ENCODE measurements at regions not wholly inside any gene's neighbourhood (a gene's known extent, or its start where the extent isn't known, plus 50 kb on each side); places are given as distances from the start of the nearest gene placed in this dataset.

GRCh38 chr15:58235961-58236360, 97.8 kb downstream of the AQP9 start:
- H3K4me1 ChIP-seq = no peaks in the 10 kb centered on the region
- H3K4me3 ChIP-seq = no peak overlapping the region
- 93 to 95% methylated on average over 3 of the region's 3 CpGs for WGBS, 2 donors
- no peak overlapping the region for H3K27ac ChIP-seq
- H3K36me3 ChIP-seq = no peaks in the 10 kb centered on the region
- no peak for DNase-seq (ENCODE audit: low spot score in 2 of 2)
- no peaks in the 10 kb centered on the region for H3K27me3 ChIP-seq
- no peaks in the 10 kb centered on the region for H3K9me3 ChIP-seq
- TF ChIP-seq, protein P1, sequence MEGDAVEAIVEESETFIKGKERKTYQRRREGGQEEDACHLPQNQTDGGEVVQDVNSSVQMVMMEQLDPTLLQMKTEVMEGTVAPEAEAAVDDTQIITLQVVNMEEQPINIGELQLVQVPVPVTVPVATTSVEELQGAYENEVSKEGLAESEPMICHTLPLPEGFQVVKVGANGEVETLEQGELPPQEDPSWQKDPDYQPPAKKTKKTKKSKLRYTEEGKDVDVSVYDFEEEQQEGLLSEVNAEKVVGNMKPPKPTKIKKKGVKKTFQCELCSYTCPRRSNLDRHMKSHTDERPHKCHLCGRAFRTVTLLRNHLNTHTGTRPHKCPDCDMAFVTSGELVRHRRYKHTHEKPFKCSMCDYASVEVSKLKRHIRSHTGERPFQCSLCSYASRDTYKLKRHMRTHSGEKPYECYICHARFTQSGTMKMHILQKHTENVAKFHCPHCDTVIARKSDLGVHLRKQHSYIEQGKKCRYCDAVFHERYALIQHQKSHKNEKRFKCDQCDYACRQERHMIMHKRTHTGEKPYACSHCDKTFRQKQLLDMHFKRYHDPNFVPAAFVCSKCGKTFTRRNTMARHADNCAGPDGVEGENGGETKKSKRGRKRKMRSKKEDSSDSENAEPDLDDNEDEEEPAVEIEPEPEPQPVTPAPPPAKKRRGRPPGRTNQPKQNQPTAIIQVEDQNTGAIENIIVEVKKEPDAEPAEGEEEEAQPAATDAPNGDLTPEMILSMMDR (IDR thresholded peaks at IDR 0.05) = no peak
- TF ChIP-seq EP300 (IDR thresholded peaks at IDR 0.05) (no peak), POLR2A (IDR thresholded peaks at IDR 0.05) (no peak)

- no peak overlapping the region for H3K4me3 ChIP-seq
- no peak for TF ChIP-seq POLR2A (IDR thresholded peaks at IDR 0.05)
- no peak for TF ChIP-seq EP300 (IDR thresholded peaks at IDR 0.05)
- TF ChIP-seq, protein P1 (IDR thresholded peaks at IDR 0.05) = no peak
- no peak for DNase-seq (ENCODE audit: low spot score in 2 of 2)
- WGBS, 2 donors = 84 to 90% methylated on average over 9 of the region's 9 CpGs
- H3K27ac ChIP-seq = no peak overlapping the region
- no peaks in the 10 kb centered on the region for H3K9me3 ChIP-seq
- no peaks in the 10 kb centered on the region for H3K27me3 ChIP-seq
- H3K36me3 ChIP-seq = no peaks in the 10 kb centered on the region
- no peaks in the 10 kb centered on the region for H3K4me1 ChIP-seq
Observed at GRCh38 chr15:58240191-58240932, 102.2 kb downstream of the AQP9 start.

GRCh38 chr15:58241872-58242271, 103.7 kb downstream of the AQP9 start:
- no peaks in the 10 kb centered on the region for H3K27me3 ChIP-seq
- no peaks in the 10 kb centered on the region for H3K9me3 ChIP-seq
- H3K36me3 ChIP-seq = no peaks in the 10 kb centered on the region
- WGBS, 2 donors = 61 to 67% methylated on average over 7 of the region's 7 CpGs
- no peak for DNase-seq (ENCODE audit: low spot score in 2 of 2)
- no peak overlapping the region for H3K27ac ChIP-seq
- no peaks in the 10 kb centered on the region for H3K4me1 ChIP-seq
- TF ChIP-seq, protein P1 (IDR thresholded peaks at IDR 0.05) = no peak
- no peak for TF ChIP-seq POLR2A (IDR thresholded peaks at IDR 0.05)
- TF ChIP-seq EP300 (IDR thresholded peaks at IDR 0.05) = no peak
- H3K4me3 ChIP-seq = no peak overlapping the region

DNA sequence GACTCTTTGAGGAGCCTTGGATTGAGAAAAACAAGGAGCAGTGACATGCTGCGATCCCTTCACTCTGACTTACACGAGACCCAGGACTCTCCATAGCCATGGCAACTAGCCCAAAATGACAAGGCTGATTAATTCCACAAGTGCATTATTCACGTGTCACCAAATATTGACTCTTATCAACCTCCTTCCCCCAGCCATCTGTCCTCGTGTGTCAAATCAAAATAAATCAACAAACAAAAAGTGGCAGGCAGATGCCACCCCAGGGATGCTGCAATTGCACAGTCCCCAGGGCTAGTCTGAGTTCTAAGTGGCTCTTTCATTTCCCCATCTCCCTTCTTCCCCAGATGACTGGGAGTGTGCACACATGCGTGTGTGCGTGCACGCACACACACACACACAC, 104.9 kb downstream of the AQP9 start:
- Histone ChIP-seq H3K36me3 (no peaks in the 10 kb centered on the region), H3K27me3 (no peaks in the 10 kb centered on the region), H3K4me3 (no peak overlapping the region), H3K4me1 (no peaks in the 10 kb centered on the region), H3K27ac (no peak overlapping the region), H3K9me3 (no peaks in the 10 kb centered on the region)
- 66 to 71% methylated on average over 7 of the region's 7 CpGs for WGBS, 2 donors
- DNase-seq (ENCODE audit: low spot score in 2 of 2) = no peak
- no peak for TF ChIP-seq POLR2A (IDR thresholded peaks at IDR 0.05)

- no peaks in the 10 kb centered on the region for H3K4me1 ChIP-seq
- WGBS, 2 donors = 76 to 84% methylated on average over 7 of the region's 7 CpGs
- H3K27ac ChIP-seq = no peak overlapping the region
- H3K36me3 ChIP-seq = no peaks in the 10 kb centered on the region
- DNase-seq (ENCODE audit: low spot score in 2 of 2) = no peak
- H3K27me3 ChIP-seq = no peaks in the 10 kb centered on the region
- TF ChIP-seq EP300 (IDR thresholded peaks at IDR 0.05) (no peak), POLR2A (IDR thresholded peaks at IDR 0.05) (no peak)
- TF ChIP-seq, protein P1 (IDR thresholded peaks at IDR 0.05) = no peak
- H3K9me3 ChIP-seq = no peaks in the 10 kb centered on the region
- no peak overlapping the region for H3K4me3 ChIP-seq
Observed at GRCh38 chr15:58244536-58244935, 106.4 kb downstream of the AQP9 start.
